H9 (cell line): ENCODE measurements at regions not wholly inside any gene's neighbourhood (a gene's known extent, or its start where the extent isn't known, plus 50 kb on each side); places are given as distances from the start of the nearest gene placed in this dataset.
A peak's percentile ranks its signal among the peaks of the same experiment; 100 is the strongest.

ENCODE experiments used
- DNase-seq: peaks from one replicate; pipeline ENCODE4 v3.0.0-alpha.2; 2017
- H2AFZ ChIP-seq: one replicate; pipeline ENCODE4 v1.6.1; 2013; ENCODE audit warnings: mild to moderate bottlenecking, low read length, control low read depth, moderate library complexity
- H2AK5ac ChIP-seq: 2 replicates; pipeline ENCODE4 v1.6.1; 2013; ENCODE audit warnings: low read length, control low read depth, mixed read lengths; ENCODE audit not compliant: insufficient read length
- H2BK120ac ChIP-seq: one replicate; pipeline ENCODE4 v1.6.1; 2013; ENCODE audit warnings: low read depth, mild to moderate bottlenecking, low read length, control low read depth, inconsistent platforms; ENCODE audit not compliant: poor library complexity, severe bottlenecking
- H2BK12ac ChIP-seq: 2 replicates; pipeline ENCODE4 v1.6.1; 2013; ENCODE audit warnings: low read length, control low read depth, mixed read lengths, low read depth; ENCODE audit not compliant: insufficient read length
- H2BK15ac ChIP-seq: 2 replicates; pipeline ENCODE4 v1.6.1; 2013; ENCODE audit warnings: low read depth, low read length, control low read depth
- H2BK20ac ChIP-seq: one replicate; pipeline ENCODE4 v1.6.1; 2013; ENCODE audit warnings: low read depth, mild to moderate bottlenecking, low read length, control low read depth, inconsistent platforms; ENCODE audit not compliant: poor library complexity, severe bottlenecking
- H2BK5ac ChIP-seq: 2 replicates; pipeline ENCODE4 v1.6.1; 2013; ENCODE audit warnings: low read length, control low read depth, mixed read lengths; ENCODE audit not compliant: insufficient read length
- H3K14ac ChIP-seq: 2 replicates; pipeline ENCODE4 v1.6.1; 2013; ENCODE audit warnings: low read length, control low read depth; ENCODE audit not compliant: insufficient read depth
- H3K18ac ChIP-seq: 2 replicates; pipeline ENCODE4 v1.6.1; 2013; ENCODE audit warnings: low read depth, mild to moderate bottlenecking, mixed read lengths, low read length, control low read depth; ENCODE audit not compliant: insufficient read length
- H3K23ac ChIP-seq: 2 replicates; pipeline ENCODE4 v1.6.1; 2013; ENCODE audit warnings: low read length, control low read depth, mixed read lengths, low read depth; ENCODE audit not compliant: insufficient read length
- H3K23me2 ChIP-seq: 2 replicates; pipeline ENCODE4 v1.6.1; 2013; ENCODE audit warnings: low read depth, mild to moderate bottlenecking, mixed read lengths, low read length, control low read depth; ENCODE audit not compliant: insufficient read length, poor library complexity, severe bottlenecking
- H3K27ac ChIP-seq: 2 replicates; pipeline ENCODE4 v1.5.1; 2013; ENCODE audit warnings: low read length, control low read depth, mixed read lengths, low read depth; ENCODE audit not compliant: insufficient read length
- H3K27me3 ChIP-seq: 2 replicates; pipeline ENCODE4 v1.6.1; 2013; ENCODE audit warnings: low read length, control low read depth, inconsistent platforms; ENCODE audit not compliant: insufficient read depth
- H3K4ac ChIP-seq: 2 replicates; pipeline ENCODE4 v1.6.1; 2013; ENCODE audit warnings: low read depth, mild to moderate bottlenecking, control low read depth, inconsistent platforms, low read length, moderate library complexity
- H3K4me1 ChIP-seq: 2 replicates; pipeline ENCODE4 v1.6.1; 2013; ENCODE audit warnings: low read length, control low read depth, inconsistent platforms; ENCODE audit not compliant: insufficient read depth
- H3K4me2 ChIP-seq: 2 replicates; pipeline ENCODE4 v1.6.1; 2013; ENCODE audit warnings: low read length, control low read depth, mixed read lengths; ENCODE audit not compliant: insufficient read length, insufficient read depth
- H3K56ac ChIP-seq: 2 replicates; pipeline ENCODE4 v1.6.1; 2013; ENCODE audit warnings: low read depth, mild to moderate bottlenecking, mixed read lengths, low read length, control low read depth; ENCODE audit not compliant: insufficient read length
- H3K79me1 ChIP-seq: 2 replicates; pipeline ENCODE4 v1.6.1; 2013; ENCODE audit warnings: low read depth, mild to moderate bottlenecking, moderate library complexity, low read length, control low read depth, inconsistent platforms; ENCODE audit not compliant: insufficient read depth, poor library complexity, severe bottlenecking
- H3K79me2 ChIP-seq: 2 replicates; pipeline ENCODE4 v1.6.1; 2013; ENCODE audit warnings: low read length, control low read depth, inconsistent platforms; ENCODE audit not compliant: insufficient read depth
- H3K9ac ChIP-seq: 2 replicates; pipeline ENCODE4 v1.6.1; 2013; ENCODE audit warnings: low read length, control low read depth, mixed read lengths; ENCODE audit not compliant: insufficient read length; ENCODE audit errors: extremely low read depth
- H3K9me3 ChIP-seq: one replicate; pipeline ENCODE4 v1.6.1; 2013; ENCODE audit warnings: low read depth, low read length, inconsistent platforms; ENCODE audit not compliant: control insufficient read depth
- H3T11ph ChIP-seq: one replicate; pipeline ENCODE4 v1.6.1; 2013; ENCODE audit warnings: mild to moderate bottlenecking, low read length, control low read depth, inconsistent platforms
- H4K20me1 ChIP-seq: one replicate; pipeline ENCODE4 v1.6.1; 2013; ENCODE audit not compliant: control insufficient read depth, insufficient read length, insufficient read depth
- H4K5ac ChIP-seq: 2 replicates; pipeline ENCODE4 v1.6.1; 2013; ENCODE audit warnings: low read depth, mild to moderate bottlenecking, mixed read lengths, low read length, control low read depth; ENCODE audit not compliant: insufficient read length
- H4K8ac ChIP-seq: replicated peaks from 2 replicates; pipeline ENCODE4 v1.6.1; 2013; ENCODE audit warnings: low read length, control low read depth, mixed read lengths, low read depth; ENCODE audit not compliant: insufficient read length
- H4K91ac ChIP-seq: 2 replicates; pipeline ENCODE4 v1.6.1; 2013; ENCODE audit warnings: low read depth, mild to moderate bottlenecking, moderate library complexity, mixed read lengths, low read length, control low read depth; ENCODE audit not compliant: insufficient read length
- H3K27ac Mint-ChIP-seq, 3 experiments: 2 replicates in 2 of 3; 3 replicates in 1 of 3; pipeline ENCODE4 v1.8.0; 2020 to 2021; ENCODE audit warnings: mixed read lengths in 3 of 3, mild to moderate bottlenecking in 1 of 3, moderate library complexity in 1 of 3
- H3K27me3 Mint-ChIP-seq: 2 replicates; pipeline ENCODE4 v1.8.0; 2021; ENCODE audit warnings: low read depth, mild to moderate bottlenecking, moderate library complexity, mixed read lengths
- H3K36me3 Mint-ChIP-seq, 3 experiments: 2 replicates in 2 of 3; 3 replicates in 1 of 3; pipeline ENCODE4 v1.8.0; 2020 to 2021; ENCODE audit warnings: low read depth in 3 of 3, mixed read lengths in 3 of 3; ENCODE audit not compliant: insufficient read depth in 1 of 3
- H3K4me1 Mint-ChIP-seq, 2 experiments: 2 replicates each; pipeline ENCODE4 v1.8.0; 2020; ENCODE audit warnings: mixed read lengths in 2 of 2
- H3K4me3 Mint-ChIP-seq, 2 experiments: 2 replicates in 1 of 2; 3 replicates in 1 of 2; pipeline ENCODE4 v1.8.0; 2020 to 2021; ENCODE audit warnings: mild to moderate bottlenecking in 2 of 2, mixed read lengths in 2 of 2, moderate library complexity in 1 of 2
- H3K9me3 Mint-ChIP-seq, 2 experiments: 2 replicates in 1 of 2; 3 replicates in 1 of 2; pipeline ENCODE4 v1.8.0; 2020; ENCODE audit warnings: mild to moderate bottlenecking in 2 of 2, mixed read lengths in 2 of 2, moderate library complexity in 1 of 2
- WGBS: extraction: QIAGEN DNeasy Blood & Tissue Kit; methylation state at CpG from one replicate; pipeline ENCODE4 v1.1.7; 2013; ENCODE audit warnings: missing lambda C conversion rate, low lambda C conversion rate, mixed read lengths; ENCODE audit not compliant: insufficient read length; ENCODE audit errors: extremely low coverage; 5-methylcytosine and 5-hydroxymethylcytosine counted together
- TF ChIP-seq, protein P1 (sequence below): fragments of 200-600 bp; sonication (generic); conservative IDR thresholded peaks from 3 replicates; pipeline ENCODE4 v1.8.0; 2021; ENCODE audit warnings: antibody characterized with exemption, mild to moderate bottlenecking

DNA sequence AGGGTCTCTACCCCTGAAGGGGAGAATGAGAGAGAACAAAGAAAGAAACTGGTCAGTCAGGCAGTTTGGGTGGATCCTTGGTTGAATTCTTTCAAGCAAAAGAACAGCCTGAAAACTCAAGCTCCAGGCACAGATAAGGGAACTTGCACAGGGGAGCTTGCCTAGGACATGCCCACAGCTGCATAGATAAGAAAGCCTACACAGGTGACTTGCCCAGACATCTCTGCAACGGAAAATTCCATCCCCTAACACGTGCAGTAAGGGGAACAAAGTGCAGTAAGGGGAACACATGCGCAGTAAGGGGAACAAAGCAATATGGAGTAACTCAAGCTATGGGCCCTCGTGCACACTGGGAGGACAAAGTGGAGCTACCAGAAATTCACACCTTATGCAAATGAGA, 540.1 kb upstream of the MIS18BP1 start:
- TF ChIP-seq, protein P1, sequence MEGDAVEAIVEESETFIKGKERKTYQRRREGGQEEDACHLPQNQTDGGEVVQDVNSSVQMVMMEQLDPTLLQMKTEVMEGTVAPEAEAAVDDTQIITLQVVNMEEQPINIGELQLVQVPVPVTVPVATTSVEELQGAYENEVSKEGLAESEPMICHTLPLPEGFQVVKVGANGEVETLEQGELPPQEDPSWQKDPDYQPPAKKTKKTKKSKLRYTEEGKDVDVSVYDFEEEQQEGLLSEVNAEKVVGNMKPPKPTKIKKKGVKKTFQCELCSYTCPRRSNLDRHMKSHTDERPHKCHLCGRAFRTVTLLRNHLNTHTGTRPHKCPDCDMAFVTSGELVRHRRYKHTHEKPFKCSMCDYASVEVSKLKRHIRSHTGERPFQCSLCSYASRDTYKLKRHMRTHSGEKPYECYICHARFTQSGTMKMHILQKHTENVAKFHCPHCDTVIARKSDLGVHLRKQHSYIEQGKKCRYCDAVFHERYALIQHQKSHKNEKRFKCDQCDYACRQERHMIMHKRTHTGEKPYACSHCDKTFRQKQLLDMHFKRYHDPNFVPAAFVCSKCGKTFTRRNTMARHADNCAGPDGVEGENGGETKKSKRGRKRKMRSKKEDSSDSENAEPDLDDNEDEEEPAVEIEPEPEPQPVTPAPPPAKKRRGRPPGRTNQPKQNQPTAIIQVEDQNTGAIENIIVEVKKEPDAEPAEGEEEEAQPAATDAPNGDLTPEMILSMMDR: no peak

More for the DNA sequence above, 540.1 kb upstream of the MIS18BP1 start:
- no peak overlapping the region for H3K23ac ChIP-seq
- H3K79me2 ChIP-seq: no peaks in the 10 kb centered on the region
- peak overlapping the region; percentile 28; the same call in 1 of the 2 replicates for H3K14ac ChIP-seq
- WGBS: no CpG with 5 or more reads among the region's 4 CpGs
- H2BK20ac ChIP-seq: no peak overlapping the region
- H3K27me3 Mint-ChIP-seq: no peaks in the 10 kb centered on the region
- H3K36me3 Mint-ChIP-seq: peaks cover 3 to 17% (median 13%) of the 10 kb centered on the region in 3 experiments; a peak in 5 of 7 replicates
- H3K18ac ChIP-seq: no peak overlapping the region
- no peak overlapping the region for H4K5ac ChIP-seq
- no peak overlapping the region for H2BK15ac ChIP-seq
- H3K27ac Mint-ChIP-seq: peak overlapping the region in 1 of 3 experiments; percentile 27; a peak in 1 of 7 replicates
- H3K4me1 ChIP-seq: no peaks in the 10 kb centered on the region
- no peak overlapping the region for H3K9ac ChIP-seq
- no peaks in the 10 kb centered on the region for H3K9me3 ChIP-seq
- H3K4me1 Mint-ChIP-seq: peaks cover 4 to 8% of the 10 kb centered on the region in 2 experiments; a peak in 1 of 4 replicates
- H4K8ac ChIP-seq: no peak overlapping the region
- DNase-seq: no peak
- H2AK5ac ChIP-seq: no peak overlapping the region
- H3K27me3 ChIP-seq: no peaks in the 10 kb centered on the region
- no peak overlapping the region for H2BK5ac ChIP-seq
- peak overlapping the region; percentile 78 for H2AFZ ChIP-seq
- H3K27ac ChIP-seq: no peak overlapping the region
- H2BK12ac ChIP-seq: no peak overlapping the region
- no peak overlapping the region for H3K4me2 ChIP-seq
- H3K79me1 ChIP-seq: no peaks in the 10 kb centered on the region
- no peaks in the 10 kb centered on the region for H3K23me2 ChIP-seq
- peaks cover 25 to 27% of the 10 kb centered on the region in 2 experiments for H3K9me3 Mint-ChIP-seq
- H4K91ac ChIP-seq: no peak overlapping the region
- no peaks in the 10 kb centered on the region for H4K20me1 ChIP-seq
- H3K4me3 Mint-ChIP-seq: no peak overlapping the region
- no peak overlapping the region for H3T11ph ChIP-seq
- H3K4ac ChIP-seq: no peak overlapping the region
- H2BK120ac ChIP-seq: no peak overlapping the region
- H3K56ac ChIP-seq: no peak overlapping the region
